Spleen (tissue), 7 donors: ENCODE measurements at regions not wholly inside any gene's neighbourhood (a gene's known extent, or its start where the extent isn't known, plus 50 kb on each side); places are given as distances from the start of the nearest gene placed in this dataset.

Experiments
- POLR2A ChIP-seq, 3 donors: fragments of 450-650 bp; IDR thresholded peaks; one replicate each; pipeline ENCODE4 v1.5.1; 2017; ENCODE audit warnings: antibody characterized with exemption in 3 of 3, mild to moderate bottlenecking in 1 of 3
- TF ChIP-seq, protein P1 (sequence below), 11 experiments: fragments of 200-600 bp in 7 of 11; fragments of 450-650 bp in 4 of 11; sonication (generic) in 4 of 11; IDR thresholded peaks in 8 of 11; conservative IDR thresholded peaks in 3 of 11; 1 replicate in 7 of 11; 2 replicates in 4 of 11; pipeline versions ENCODE4 v1.4.0 to v1.8.0; 2016 to 2021; ENCODE audit warnings: antibody characterized with exemption in 11 of 11, inconsistent platforms in 4 of 11, mild to moderate bottlenecking in 1 of 11
- donor health status: DM: no; HTN: no; CAD: no; lungs with moderate emphysema.
- donor health status: DM: no; HTN: no; CAD: no.
- donor health status: DM: no; HTN: no; CAD: no.

DNA sequence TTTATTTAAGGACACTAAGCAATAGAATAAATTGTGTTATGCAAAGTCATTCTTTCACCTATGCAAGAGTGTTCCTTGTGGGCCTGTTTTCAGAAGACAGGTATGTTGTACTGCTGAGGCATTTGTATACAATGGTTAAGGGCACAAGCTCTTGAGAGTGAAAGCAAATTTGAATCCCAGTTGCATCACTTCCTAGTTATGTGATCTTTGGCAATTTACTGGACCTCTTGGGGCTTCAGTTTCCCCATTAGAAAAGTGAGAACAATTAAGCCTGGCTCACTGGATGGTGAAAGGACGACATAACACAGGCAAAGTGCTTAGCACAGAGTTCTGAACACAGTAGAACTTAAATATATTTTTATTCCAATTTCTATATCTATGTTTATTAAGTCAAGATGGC lies 117.4 kb downstream of the EFHB start:
- TF ChIP-seq POLR2A (IDR thresholded peaks at IDR 0.05): no peak
- TF ChIP-seq, protein P1, sequence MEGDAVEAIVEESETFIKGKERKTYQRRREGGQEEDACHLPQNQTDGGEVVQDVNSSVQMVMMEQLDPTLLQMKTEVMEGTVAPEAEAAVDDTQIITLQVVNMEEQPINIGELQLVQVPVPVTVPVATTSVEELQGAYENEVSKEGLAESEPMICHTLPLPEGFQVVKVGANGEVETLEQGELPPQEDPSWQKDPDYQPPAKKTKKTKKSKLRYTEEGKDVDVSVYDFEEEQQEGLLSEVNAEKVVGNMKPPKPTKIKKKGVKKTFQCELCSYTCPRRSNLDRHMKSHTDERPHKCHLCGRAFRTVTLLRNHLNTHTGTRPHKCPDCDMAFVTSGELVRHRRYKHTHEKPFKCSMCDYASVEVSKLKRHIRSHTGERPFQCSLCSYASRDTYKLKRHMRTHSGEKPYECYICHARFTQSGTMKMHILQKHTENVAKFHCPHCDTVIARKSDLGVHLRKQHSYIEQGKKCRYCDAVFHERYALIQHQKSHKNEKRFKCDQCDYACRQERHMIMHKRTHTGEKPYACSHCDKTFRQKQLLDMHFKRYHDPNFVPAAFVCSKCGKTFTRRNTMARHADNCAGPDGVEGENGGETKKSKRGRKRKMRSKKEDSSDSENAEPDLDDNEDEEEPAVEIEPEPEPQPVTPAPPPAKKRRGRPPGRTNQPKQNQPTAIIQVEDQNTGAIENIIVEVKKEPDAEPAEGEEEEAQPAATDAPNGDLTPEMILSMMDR (IDR thresholded peaks at IDR 0.05 in 8 of 11, conservative IDR thresholded peaks at IDR 0.05 in 3 of 11): no peak
